Gastroesophageal sphincter (tissue), 4 donors: ENCODE measurements at regions not wholly inside any gene's neighbourhood (a gene's known extent, or its start where the extent isn't known, plus 50 kb on each side); places are given as distances from the start of the nearest gene placed in this dataset.
"Not testable (repeated sequence)": the region's sequence is repeated elsewhere in the genome, so short reads cannot be mapped to it uniquely, and the experiment has no call there.

Source experiments
- ATAC-seq: fragments of 150-250 bp; one replicate; pipeline ENCODE4 v1.9.1; 2016; ENCODE audit warnings: mild to moderate bottlenecking, moderate library complexity
- H3K27ac ChIP-seq, 4 donors: fragments of 200-600 bp; sonication (generic) in 3 of 4; 1 replicate in 3 of 4; 2 replicates in 1 of 4; pipeline ENCODE4 v1.5.1; 2016 to 2019
- H3K27me3 ChIP-seq: fragments of 200-600 bp; sonication (generic); one replicate; pipeline ENCODE4 v1.5.1; 2019
- H3K36me3 ChIP-seq, 2 donors: fragments of 200-600 bp; sonication (generic); one replicate each; pipeline ENCODE4 v1.5.1; 2019; ENCODE audit warnings: control low read depth in 1 of 2
- H3K4me1 ChIP-seq, 3 donors: fragments of 200-600 bp; sonication (generic); 1 replicate in 2 of 3; 2 replicates in 1 of 3; pipeline ENCODE4 v1.5.1; 2016 to 2019; ENCODE audit warnings: control low read depth in 2 of 3
- H3K4me3 ChIP-seq, 2 donors: fragments of 200-600 bp; sonication (generic); one replicate each; pipeline ENCODE4 v1.5.1; 2019; ENCODE audit warnings: mild to moderate bottlenecking in 1 of 2, moderate library complexity in 1 of 2
- H3K9me3 ChIP-seq, 3 donors: fragments of 200-600 bp; sonication (generic); one replicate each; pipeline ENCODE4 v1.5.1; 2017 to 2019; ENCODE audit warnings: control low read depth in 2 of 3
- CTCF ChIP-seq, 4 experiments: fragments of 200-600 bp in 2 of 4; fragments of 450-650 bp in 2 of 4; sonication (generic) in 1 of 4; IDR thresholded peaks; one replicate each; pipeline ENCODE4 v1.5.1; 2017 to 2019; ENCODE audit warnings: antibody characterized with exemption in 4 of 4, mild to moderate bottlenecking in 2 of 4, moderate library complexity in 2 of 4
- EP300 ChIP-seq: sonication (generic); formaldehyde crosslinking; IDR thresholded peaks from one replicate; pipeline ENCODE4 v1.6.1; 2017; ENCODE audit warnings: antibody characterized with exemption, mild to moderate bottlenecking
- POLR2A ChIP-seq, 2 donors: fragments of 450-650 bp; IDR thresholded peaks; one replicate each; pipeline ENCODE4 v1.6.1; 2017; ENCODE audit warnings: antibody characterized with exemption in 2 of 2, mild to moderate bottlenecking in 2 of 2, moderate library complexity in 1 of 2
- POLR2AphosphoS5 ChIP-seq: sonication (generic); formaldehyde crosslinking; IDR thresholded peaks from one replicate; pipeline ENCODE4 v1.6.1; 2017; ENCODE audit warnings: antibody characterized with exemption
- WGBS, 2 donors: methylation state at CpG; one replicate each; pipeline ENCODE4 v1.1.5; 2018; ENCODE audit warnings: low coverage in 1 of 2; 5-methylcytosine and 5-hydroxymethylcytosine counted together

GRCh38 chr5:104859437-104859836 lies 1296.8 kb upstream of the NUDT12 start:
- ATAC-seq = no peak
- WGBS, 2 donors = 56 to 87% methylated on average over 4 of the region's 4 CpGs
- no peak overlapping the region for H3K27ac ChIP-seq
- H3K36me3 ChIP-seq = no peaks in the 10 kb centered on the region
- H3K4me1 ChIP-seq = no peaks in the 10 kb centered on the region
- no peak overlapping the region for H3K4me3 ChIP-seq
- no peaks in the 10 kb centered on the region for H3K27me3 ChIP-seq
- no peaks in the 10 kb centered on the region for H3K9me3 ChIP-seq
- TF ChIP-seq POLR2A (IDR thresholded peaks at IDR 0.05) (no peak), CTCF (IDR thresholded peaks at IDR 0.05) (no peak), EP300 (no peak), POLR2AphosphoS5 (no peak)

- not testable (repeated sequence) for H3K36me3 ChIP-seq, H3K4me3 ChIP-seq, ATAC-seq, H3K4me1 ChIP-seq, H3K9me3 ChIP-seq, H3K27ac ChIP-seq, H3K27me3 ChIP-seq
- 86 to 100% methylated on average over 1 to 5 of the region's 5 CpGs for WGBS, 2 donors
Observed at GRCh38 chr5:104852099-104852498, 1289.5 kb upstream of the NUDT12 start.

- 33 to 77% methylated on average over 4 of the region's 4 CpGs for WGBS, 2 donors
- Histone ChIP-seq H3K36me3 (no peaks in the 10 kb centered on the region), H3K27ac (no peak overlapping the region), H3K9me3 (peaks cover 0 to 6% (median 0%) of the 10 kb centered on the region in 3 donors), H3K27me3 (no peaks in the 10 kb centered on the region), H3K4me1 (no peaks in the 10 kb centered on the region), H3K4me3 (no peak overlapping the region)
- no peak for ATAC-seq
- no peak for TF ChIP-seq POLR2AphosphoS5
- no peak for TF ChIP-seq CTCF (IDR thresholded peaks at IDR 0.05)
- no peak for TF ChIP-seq POLR2A (IDR thresholded peaks at IDR 0.05)
- no peak for TF ChIP-seq EP300
Observed at GRCh38 chr5:104845541-104845940, 1283.0 kb upstream of the NUDT12 start.

- H3K9me3 ChIP-seq = no peaks in the 10 kb centered on the region
- WGBS, 2 donors = 21 to 53% methylated on average over 2 of the region's 2 CpGs
- H3K27me3 ChIP-seq = no peaks in the 10 kb centered on the region
- H3K36me3 ChIP-seq = no peaks in the 10 kb centered on the region
- no peak overlapping the region for H3K4me3 ChIP-seq
- H3K27ac ChIP-seq = no peak overlapping the region
- ATAC-seq = no peak
- no peaks in the 10 kb centered on the region for H3K4me1 ChIP-seq
- TF ChIP-seq CTCF (IDR thresholded peaks at IDR 0.05) = no peak
- TF ChIP-seq POLR2AphosphoS5 = no peak
- no peak for TF ChIP-seq EP300
- TF ChIP-seq POLR2A (IDR thresholded peaks at IDR 0.05) = no peak
Observed at GRCh38 chr5:104843822-104844221, 1281.2 kb upstream of the NUDT12 start.

- no peak for ATAC-seq
- Histone ChIP-seq H3K4me3 (no peak overlapping the region), H3K36me3 (no peaks in the 10 kb centered on the region), H3K27ac (no peak overlapping the region), H3K4me1 (no peaks in the 10 kb centered on the region), H3K27me3 (no peaks in the 10 kb centered on the region), H3K9me3 (no peaks in the 10 kb centered on the region)
- 56 to 73% methylated on average over 1 of the region's 1 CpG for WGBS, 2 donors
- TF ChIP-seq POLR2AphosphoS5 (no peak), POLR2A (IDR thresholded peaks at IDR 0.05) (no peak), EP300 (no peak), CTCF (IDR thresholded peaks at IDR 0.05) (no peak)
Observed at GRCh38 chr5:104840284-104840683, 1277.7 kb upstream of the NUDT12 start.

GRCh38 chr5:104831515-104831914 lies 1268.9 kb upstream of the NUDT12 start:
- H3K36me3 ChIP-seq, ATAC-seq: not testable (repeated sequence)
- WGBS, 2 donors = 96 to 97% methylated on average over 3 of the region's 3 CpGs

More at GRCh38 chr5:104831515-104831914, 1268.9 kb upstream of the NUDT12 start:
- H3K27me3 ChIP-seq, H3K27ac ChIP-seq, H3K9me3 ChIP-seq, H3K4me1 ChIP-seq, H3K4me3 ChIP-seq: not testable (repeated sequence)
